Gastroesophageal sphincter (tissue), 3 donors: ENCODE measurements at regions not wholly inside any gene's neighbourhood (a gene's known extent, or its start where the extent isn't known, plus 50 kb on each side); places are given as distances from the start of the nearest gene placed in this dataset.

ENCODE experiments used
- CTCF ChIP-seq, 4 experiments: fragments of 200-600 bp in 2 of 4; fragments of 450-650 bp in 2 of 4; sonication (generic) in 1 of 4; IDR thresholded peaks; one replicate each; pipeline ENCODE4 v1.5.1; 2017 to 2019; ENCODE audit warnings: antibody characterized with exemption in 4 of 4, mild to moderate bottlenecking in 2 of 4, moderate library complexity in 2 of 4
- POLR2A ChIP-seq, 2 donors: fragments of 450-650 bp; IDR thresholded peaks; one replicate each; pipeline ENCODE4 v1.6.1; 2017; ENCODE audit warnings: antibody characterized with exemption in 2 of 2, mild to moderate bottlenecking in 2 of 2, moderate library complexity in 1 of 2
- POLR2AphosphoS5 ChIP-seq: sonication (generic); formaldehyde crosslinking; IDR thresholded peaks from one replicate; pipeline ENCODE4 v1.6.1; 2017; ENCODE audit warnings: antibody characterized with exemption

- no peak for TF ChIP-seq CTCF (IDR thresholded peaks at IDR 0.05)
- TF ChIP-seq POLR2A (IDR thresholded peaks at IDR 0.05) = no peak
- no peak for TF ChIP-seq POLR2AphosphoS5
Measured at GRCh38 chr11:128331317-128331716, 256.0 kb downstream of the ETS1 start.
